Right lung (tissue), 2 donors: ENCODE measurements at regions not wholly inside any gene's neighbourhood (a gene's known extent, or its start where the extent isn't known, plus 50 kb on each side); places are given as distances from the start of the nearest gene placed in this dataset.

Experiments
- DNase-seq, 2 donors: peaks; one replicate each; pipeline ENCODE4 v3.0.0-alpha.2; 2013

DNA sequence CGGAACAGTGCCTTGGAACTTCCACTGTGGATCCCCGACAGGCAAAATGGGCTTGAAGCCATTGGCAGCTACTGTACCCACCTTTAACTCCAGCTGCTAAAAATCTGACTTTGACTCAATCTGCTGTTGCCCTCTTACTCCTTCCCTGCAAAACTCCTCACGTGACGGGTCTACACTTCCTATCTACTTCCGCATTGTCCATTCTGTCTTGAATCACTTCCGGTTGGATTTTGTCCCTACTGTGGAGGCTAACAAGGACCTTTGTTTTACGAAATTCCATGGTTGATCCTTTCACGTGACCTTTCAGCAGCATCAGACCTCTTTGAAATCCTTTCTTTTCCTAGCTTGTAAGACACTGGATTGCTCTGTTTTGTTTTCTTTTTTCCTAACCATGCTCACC lies 268.4 kb downstream of the PRDM2 start:
- DNase-seq, result no peak

DNA sequence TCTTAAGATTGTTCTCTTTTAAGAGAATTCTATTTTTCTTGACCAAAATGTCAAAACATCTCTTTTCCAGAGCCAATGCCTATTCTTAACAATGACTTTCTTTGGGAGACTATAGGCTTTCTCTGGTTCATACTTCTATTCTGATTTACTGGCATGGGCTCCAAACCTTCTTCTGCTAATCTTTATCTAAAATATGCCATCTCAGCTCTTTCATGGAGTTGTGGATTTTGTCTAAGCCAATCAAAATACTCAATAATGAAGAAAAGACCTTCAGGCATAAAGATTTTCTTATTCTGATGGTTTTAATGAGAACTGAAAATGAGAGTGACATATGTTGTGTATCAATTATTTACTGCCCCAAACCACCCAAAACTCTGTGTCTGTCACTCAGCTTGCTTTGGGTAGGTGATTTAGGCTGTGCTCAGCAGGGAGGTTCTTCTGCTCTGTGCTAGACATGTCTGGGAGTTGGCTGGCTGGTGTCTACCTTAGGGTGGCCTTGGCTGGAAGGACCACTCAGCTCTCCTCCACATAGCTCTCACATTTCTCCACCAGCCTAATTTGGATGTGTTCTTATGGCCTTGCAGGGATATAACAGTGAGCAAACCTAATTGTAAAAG lies 270.8 kb downstream of the PRDM2 start:
- DNase-seq, result no peak

DNA sequence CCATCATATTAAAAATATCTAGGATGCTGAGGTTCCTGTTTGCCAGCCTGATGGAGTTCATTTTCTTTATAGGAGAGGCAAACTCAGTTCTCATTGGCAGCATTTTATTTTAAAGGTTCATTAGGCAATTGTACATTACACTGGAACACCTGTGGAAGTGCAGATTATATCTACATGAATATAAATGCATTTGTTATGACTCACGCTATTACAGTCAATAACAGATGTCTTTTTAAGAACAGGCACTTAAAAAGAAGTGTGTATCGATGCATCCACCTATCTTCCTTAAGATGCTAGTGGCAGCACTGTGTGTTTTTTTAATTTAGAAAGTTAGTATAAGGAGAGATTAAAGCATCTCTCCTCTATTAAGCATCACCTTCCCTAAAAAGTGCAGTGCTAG lies 276.5 kb downstream of the PRDM2 start:
- no peak for DNase-seq

DNA sequence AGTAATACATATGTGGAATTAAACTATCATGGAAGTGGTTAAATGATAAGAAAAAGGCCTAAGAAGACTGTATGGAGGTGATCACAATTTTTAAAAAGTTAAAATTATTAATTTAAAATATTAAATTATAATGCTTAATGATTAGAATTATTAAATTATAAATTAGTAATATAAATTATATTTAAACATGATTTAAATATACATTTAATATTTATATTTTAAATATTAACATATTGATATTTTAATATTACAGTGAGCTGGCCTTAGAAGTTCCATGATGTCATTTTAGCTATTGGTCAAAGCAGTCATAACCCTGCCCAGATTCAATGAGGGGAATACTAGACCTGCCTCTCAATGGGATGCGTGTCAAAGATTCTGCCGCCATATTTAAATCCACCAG lies 281.2 kb downstream of the PRDM2 start:
- DNase-seq, result no peak

DNA sequence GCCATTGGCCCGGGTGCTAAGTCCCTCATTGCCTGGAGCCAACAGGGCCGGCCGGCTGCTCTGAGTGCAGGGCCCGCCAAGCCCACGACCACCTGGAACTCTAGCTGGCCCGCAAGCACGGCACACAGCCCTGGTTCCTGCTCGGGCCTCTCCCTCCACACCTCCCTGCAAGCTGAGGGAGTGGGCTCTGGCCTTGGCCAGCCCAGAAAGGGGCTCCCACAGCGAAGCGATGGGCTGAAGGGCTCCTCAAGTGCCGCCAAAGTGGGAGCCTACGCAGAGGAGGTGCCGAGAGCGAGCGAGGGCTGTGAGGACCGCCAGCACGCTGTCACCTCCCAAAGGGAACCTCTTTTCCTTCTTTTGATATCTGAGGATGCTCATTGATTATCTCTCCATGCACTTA lies 283.4 kb downstream of the PRDM2 start:
- DNase-seq, result no peak

DNA sequence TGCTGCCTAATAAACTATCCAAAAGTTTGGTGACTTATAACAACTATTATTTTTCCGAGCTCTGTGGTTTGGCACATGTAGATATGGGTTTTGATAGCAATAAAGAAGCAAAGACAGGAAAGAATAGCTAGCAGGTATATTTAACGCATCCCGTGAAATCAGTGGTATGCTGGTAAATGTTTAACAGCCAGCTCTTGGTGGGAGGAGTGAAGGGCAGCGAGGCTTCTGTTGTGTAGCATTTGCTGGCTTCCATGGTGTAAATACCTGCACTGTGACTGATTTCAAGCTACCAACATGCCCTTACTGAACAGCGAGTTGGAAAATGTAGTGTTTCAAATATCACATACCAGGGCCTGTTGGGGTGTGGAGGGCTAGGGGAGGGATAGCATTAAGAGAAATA lies 291.0 kb downstream of the PRDM2 start:
- DNase-seq, result no peak

DNA sequence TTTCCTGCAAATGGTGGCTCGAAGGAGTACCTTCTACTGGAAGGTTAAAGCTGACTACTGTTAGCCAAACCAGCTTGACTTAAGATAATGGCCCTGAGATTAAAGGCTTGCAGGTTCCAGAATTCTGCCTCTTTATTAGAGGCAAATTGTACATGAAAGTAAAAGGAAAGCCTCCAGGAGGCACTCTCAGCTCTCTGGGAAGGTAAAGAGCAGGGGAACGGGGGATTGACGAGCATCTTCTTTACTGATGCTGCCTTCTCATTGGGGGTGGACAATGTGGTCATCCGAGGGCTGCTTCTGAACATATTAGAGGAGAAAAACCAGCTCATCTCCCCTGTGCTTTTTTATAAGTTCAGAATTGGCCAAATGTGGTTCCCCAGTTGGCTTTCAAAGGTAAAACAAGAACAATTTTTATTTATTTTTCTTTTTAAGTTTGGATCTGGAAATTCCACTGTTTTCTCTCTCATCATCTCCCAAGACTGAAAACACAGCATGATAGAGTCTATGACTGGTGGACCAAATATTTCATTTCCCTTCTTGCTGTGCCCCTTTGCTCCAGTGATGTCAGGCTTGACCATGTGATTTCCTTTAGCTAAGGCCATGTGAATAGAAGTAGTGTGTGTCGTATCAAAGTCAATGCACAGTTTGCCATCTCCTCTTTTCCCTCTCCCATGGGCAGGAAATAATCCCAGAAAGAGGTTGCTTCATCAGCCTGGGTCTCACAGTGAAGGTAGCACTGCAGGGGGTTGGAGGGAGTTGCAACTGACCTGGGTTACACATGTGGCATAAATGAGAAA lies 292.7 kb downstream of the PRDM2 start:
- DNase-seq, result no peak

DNA sequence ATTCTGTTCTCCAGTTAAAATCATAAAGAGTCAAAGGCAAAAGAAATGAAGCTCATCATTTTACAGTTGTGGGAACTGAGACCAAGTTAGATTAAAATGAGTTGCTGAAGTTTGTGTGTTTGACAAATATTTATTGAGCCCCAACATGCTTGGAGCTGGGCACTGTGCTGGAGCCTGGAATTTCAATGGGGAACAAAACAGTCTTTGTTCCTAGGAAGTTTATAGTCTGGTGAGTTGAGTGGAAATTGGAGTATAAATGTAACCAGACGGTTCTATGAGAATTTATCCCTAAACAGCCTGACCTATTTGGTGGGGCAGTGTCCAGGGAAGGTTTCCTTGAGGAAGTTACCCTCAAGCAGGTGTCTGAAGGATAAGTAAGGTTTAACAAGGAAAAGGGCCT lies 294.4 kb downstream of the PRDM2 start:
- DNase-seq, result no peak

DNA sequence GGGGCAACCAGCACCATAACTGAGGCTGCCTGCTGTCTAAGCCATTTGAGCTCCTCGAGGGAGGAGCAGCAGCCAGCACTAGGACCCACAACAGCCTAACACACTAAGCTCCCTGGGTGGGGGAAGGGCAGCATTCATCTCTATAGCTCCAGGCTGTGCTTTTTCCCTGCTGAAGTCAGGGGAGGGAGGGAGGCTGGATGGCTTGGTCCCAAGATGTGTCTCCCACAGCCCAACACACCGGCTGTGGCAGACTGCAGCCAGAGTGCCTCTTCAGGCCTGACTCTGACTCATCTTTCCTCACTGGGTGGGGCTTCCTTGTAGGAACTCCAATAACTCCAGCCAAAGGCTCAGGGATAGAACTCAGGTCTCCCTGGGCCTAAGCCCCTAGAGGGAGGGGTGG lies 296.3 kb downstream of the PRDM2 start:
- DNase-seq, result no peak

DNA sequence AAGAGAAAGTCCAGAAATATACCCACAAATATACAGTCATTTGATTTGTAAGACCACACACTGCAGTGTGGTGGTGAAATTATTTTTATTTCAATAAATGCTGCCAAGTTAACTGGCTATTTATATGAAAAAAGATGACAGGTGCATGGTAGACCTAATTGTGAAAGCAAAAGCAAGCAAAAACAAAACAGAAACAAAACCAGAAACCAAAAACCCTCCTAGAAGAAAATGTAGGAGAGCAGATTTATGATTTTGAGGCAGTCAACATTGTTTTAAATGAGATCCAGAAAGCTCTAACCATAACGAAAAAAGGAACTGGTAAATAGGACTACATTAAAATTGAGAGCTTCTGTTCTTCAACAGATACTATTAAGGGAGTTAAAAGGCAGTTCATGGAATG lies 303.6 kb downstream of the PRDM2 start:
- DNase-seq, result no peak

DNA sequence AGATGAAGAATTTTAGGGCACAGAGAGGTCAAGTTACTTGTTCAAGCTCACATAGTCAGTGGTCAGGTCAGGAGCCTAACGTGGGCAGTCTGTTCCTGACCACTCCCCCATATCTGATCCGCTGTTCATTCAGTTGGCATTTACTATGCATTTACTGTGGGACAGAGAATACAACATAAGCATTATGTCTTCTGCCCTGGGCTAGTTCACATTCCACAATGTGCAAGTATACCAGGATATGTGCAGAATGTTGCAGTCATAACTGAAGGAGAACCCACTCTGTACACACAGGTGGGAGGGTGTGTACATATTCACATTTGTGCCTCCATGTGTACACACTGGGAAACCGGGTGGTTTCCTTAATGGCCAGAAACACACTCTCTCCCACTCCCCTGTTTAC lies 309.6 kb downstream of the PRDM2 start:
- DNase-seq, result no peak

DNA sequence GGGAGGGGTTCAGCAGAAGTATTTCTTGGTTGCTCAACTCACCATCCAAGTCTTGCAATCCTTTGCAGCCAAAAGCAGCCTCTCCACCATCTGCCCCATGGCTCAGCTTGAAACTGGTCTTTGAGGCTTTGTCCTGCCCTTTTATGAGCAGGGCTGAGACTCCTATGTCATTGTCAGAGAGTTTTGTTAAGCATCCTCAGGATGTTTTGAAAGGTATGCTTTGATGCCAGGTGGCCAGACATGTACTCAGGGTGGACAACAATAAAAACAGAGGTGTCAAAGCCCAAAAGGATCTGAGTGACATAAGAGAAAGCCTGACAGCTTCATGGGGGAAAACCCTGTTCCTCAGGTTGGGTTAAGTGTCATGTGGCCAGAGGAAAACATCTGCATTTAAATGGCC lies 310.5 kb downstream of the PRDM2 start:
- DNase-seq, result no peak

DNA sequence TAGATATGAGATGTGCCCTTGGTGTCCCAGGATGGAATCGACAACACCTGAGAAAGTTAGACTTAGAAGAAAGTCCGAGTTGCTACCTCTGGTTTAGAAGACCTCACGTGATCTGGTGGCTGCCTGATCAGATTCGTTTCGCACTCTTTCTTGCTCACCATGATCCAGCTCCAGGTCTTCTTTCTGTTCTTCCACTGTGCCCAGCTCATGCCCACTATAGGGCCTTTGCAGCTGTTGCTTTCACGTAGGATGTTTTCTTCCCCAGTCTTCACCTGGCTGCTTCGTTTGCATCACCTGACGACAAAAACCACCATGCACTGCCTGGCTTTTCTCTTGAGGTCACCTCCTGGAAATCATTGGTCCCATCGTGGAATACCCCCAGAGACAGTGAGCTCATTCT lies 311.1 kb downstream of the PRDM2 start:
- no peak for DNase-seq

DNA sequence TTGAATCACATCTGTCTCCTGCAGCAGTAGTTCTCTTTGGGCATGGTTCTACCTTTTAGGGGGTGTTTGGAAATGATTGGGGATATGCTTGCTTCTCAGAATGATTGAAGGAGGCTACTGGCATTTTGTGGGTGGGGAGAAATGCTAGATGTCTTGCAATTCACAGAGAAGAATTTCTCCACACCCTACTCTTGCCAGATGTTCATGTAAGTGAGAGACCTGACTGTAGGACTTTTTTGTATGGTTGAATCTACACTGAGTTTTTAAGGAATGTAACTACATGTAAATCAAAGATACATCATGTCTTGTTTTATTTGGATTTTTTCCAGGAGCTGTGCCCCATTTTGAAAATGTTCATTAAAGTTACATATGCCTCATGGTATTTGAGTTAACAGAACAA lies 311.9 kb downstream of the PRDM2 start:
- DNase-seq, result no peak

DNA sequence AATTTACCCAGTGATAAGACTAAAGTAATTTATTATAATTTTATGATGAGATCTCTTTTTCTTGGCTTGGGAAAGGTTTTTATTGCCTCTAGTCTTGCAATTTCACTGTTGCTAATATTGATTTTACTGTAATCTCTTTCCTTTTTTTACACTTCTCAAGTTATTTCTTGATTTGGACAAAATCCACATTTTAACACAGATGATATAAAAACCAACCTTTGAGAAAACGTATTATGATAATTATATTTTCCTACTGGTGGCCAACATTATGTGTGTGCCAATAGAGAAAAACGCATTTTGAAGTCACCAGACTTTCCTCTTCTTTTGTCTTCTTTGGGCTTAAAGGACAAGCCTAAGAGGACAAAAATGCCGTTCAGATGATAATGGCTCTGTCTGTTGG lies 314.9 kb downstream of the PRDM2 start:
- no peak for DNase-seq

DNA sequence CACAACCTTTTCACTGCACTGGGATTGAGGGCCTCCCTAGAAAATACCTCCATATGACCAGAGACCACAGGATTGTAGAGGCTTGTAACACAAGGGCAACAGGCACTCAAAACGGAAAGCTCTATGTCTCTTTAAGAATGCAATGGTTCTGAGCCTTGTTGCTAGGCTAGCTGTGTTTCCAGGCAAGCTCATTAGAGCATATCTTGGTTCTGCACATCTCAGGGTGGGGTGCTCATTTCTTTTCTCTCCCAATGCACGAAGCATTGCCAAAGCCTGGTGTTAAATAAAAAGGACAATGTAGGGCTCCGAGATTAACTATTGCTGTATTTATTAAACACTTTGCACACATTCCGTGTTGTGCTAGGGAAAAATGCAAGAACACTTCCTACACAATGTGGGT lies 315.9 kb downstream of the PRDM2 start:
- DNase-seq, result no peak

DNA sequence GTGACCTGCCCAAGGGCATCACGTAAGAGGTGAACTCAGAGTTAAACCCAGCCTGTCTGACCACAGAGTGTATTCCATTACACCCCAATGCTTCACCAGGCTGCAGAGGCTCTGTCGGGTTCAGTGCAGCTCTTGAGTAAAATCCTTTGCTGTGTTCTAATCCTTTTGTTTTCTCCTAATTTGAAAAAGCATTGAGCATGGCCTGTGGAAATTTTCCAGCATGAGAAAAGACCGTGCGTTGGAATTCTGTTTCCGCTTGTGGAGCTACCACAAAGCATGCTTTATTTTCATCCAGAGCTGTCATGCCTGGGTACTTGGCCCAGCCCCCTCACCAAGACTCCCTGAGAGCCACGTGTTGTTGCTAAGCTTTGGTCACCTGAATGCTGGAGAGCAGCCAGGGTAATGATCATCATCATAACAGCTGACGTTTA lies 317.6 kb downstream of the PRDM2 start:
- DNase-seq, result no peak

DNA sequence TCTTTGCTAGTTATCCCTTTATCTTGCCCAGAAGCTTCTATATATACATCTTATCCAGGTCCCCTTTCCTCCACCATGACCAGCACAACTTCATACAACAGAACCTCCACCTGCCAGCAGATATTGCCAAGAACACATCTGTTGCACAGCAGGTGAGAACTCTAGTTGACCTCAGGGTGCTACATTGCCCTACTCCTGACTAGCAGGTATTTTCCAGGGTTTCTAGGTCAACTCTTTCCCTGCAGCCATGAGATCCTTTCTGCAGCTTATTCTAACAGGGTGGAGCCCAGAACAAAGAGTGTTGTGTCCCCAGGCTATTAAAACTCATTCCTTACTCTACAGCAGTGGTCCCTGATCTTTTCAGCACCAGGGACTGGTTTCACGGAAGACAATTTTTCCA lies 319.5 kb downstream of the PRDM2 start:
- no peak for DNase-seq

DNA sequence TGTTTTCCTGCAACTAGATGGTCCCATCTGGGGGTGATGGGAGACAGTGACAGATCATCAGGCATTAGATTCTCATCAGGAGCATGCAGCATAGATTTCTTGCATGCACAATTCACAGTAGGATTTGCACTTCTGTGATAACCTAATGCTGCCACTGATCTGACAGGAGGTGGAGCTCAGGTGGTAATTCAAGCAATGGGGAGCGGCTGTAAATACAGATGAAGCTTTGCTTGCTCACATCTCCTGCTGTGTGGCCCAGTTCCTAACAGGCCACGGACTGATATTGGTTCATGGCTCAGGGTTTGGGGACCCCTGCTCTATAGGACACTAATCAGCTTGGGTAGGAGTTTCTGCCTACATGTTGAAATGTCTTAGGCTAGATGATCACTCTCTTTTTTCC lies 320.0 kb downstream of the PRDM2 start:
- no peak for DNase-seq

DNA sequence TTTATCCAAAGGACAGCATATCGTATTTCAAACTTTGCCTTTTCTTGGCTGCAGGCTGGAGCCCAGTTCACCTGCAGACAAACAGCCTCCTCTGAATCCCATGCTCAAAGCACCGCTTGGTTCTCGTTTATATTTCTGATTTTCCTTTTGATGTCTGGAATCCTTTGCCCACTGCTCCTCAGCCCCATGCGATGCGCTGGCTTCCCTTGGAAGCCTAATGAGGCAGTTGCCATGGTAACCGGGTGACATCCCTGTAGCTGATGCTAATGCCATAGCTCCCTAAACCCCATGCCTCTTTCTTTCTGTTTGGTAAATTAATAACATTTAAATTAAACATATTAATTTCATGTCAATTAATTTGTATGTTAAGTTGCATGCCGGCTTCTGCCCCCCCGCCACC lies 327.1 kb downstream of the PRDM2 start:
- no peak for DNase-seq

DNA sequence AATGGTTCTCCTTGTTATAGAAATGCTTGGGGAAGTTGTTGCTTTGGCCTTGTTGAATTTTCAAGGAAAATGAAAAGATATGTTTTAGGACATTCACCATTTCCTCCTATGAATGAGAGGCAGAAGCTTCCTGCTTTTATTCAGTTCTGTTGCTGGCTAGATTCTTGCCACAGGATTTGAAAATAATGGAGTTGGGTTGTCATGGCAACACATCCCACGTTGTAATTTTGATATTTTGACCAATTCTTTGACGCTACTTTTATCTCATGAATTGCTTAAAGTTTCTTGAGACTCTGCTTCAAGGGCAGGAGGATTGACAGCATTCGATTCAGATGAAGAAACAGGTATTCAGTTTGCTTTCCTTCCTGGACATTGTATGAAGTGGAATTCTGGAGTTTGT lies 331.5 kb downstream of the PRDM2 start:
- no peak for DNase-seq

DNA sequence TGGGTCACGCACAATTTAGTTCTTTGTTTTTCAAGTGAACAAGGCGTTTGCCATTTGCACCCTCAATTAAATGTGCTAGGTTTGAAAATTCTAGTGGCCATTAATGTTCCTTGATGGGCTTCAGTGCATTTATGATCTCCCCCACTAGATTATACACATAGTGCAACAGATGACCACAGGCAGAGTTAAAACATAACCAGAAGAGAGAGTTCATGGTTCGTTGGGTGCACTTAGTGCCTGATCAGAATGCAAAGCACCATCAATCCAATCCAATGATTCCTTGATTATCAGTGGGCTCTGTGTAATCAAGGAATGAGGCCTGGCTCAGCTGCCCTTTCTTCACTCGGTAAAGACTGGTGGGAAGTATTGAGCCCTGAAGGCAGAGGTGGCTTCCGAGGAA lies 334.5 kb downstream of the PRDM2 start:
- DNase-seq, result no peak

DNA sequence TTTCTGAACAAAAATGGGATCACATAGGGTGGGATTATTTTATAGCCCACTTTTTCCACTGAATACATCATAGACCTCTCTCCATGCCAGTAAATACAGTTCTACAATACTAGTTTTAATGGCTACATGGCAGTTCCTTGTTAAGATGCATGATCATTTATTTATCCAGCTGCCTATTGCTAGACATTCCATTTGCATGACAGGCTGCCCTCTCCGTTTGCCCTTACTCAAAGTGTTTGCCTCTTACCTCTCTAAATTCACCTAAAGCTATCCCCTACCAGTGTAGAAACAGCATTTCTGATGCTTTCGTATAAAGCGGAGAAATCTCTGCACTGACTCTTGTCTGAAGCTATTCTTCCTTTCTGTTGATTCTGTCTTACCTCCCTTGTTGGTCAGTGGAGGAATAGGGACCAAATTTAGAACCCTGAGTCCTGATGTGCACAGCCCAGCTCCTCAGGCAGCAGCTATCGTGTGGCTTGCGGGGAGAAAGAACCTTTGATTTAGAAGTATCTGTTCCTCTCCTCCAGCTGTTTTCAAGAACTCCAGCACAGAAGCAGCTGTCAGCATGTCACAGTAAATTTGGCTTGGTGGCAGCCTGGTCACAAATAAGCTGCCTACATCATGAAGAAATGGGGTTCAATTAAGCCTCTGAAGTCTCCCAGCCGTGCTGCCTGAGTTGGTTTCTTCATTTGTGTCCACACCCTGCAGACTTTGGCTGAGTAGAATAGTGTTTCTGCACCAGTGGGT lies 337.3 kb downstream of the PRDM2 start:
- DNase-seq, result no peak
